ENCODE measurements at regions not wholly inside any gene's neighbourhood (a gene's known extent, or its start where the extent isn't known, plus 50 kb on each side); places are given as distances from the start of the nearest gene placed in this dataset.

GRCh38 chr7:155225095-155225494 is 72.6 kb upstream of the INSIG1 start:
- H3K27ac Mint-ChIP-seq, result no peak overlapping the region
- no peak for DNase-seq
- H3K36me3 Mint-ChIP-seq (ENCODE audit: low read depth), result no peaks in the 10 kb centered on the region
- ChIA-PET POLR2A (no interaction called here), CTCF (no interaction called here)
- TF ChIP-seq CTCF (IDR thresholded peaks at IDR 0.05), result no peak
- no peak overlapping the region for H3K4me3 Mint-ChIP-seq
- intact Hi-C loops (cut with micrococcal nuclease), result no loop called here
- ATAC-seq (ENCODE audit: low read depth), result no peak
- H3K4me1 Mint-ChIP-seq, result no peaks in the 10 kb centered on the region
- H3K27me3 Mint-ChIP-seq, result peaks cover 3% of the 10 kb centered on the region
- H3K9me3 Mint-ChIP-seq, result no peaks in the 10 kb centered on the region

GRCh38 chr7:155225516-155225915 is 72.2 kb upstream of the INSIG1 start:
- no peak for ATAC-seq (ENCODE audit: low read depth)
- no peak overlapping the region for H3K27ac Mint-ChIP-seq
- no peaks in the 10 kb centered on the region for H3K9me3 Mint-ChIP-seq
- no peak for TF ChIP-seq CTCF (IDR thresholded peaks at IDR 0.05)
- H3K4me3 Mint-ChIP-seq, result no peak overlapping the region
- intact Hi-C loops (cut with micrococcal nuclease), result no loop called here
- ChIA-PET CTCF (no interaction called here), POLR2A (no interaction called here)
- no peaks in the 10 kb centered on the region for H3K4me1 Mint-ChIP-seq
- H3K27me3 Mint-ChIP-seq, result peaks cover 3% of the 10 kb centered on the region
- DNase-seq, result no peak
- no peaks in the 10 kb centered on the region for H3K36me3 Mint-ChIP-seq (ENCODE audit: low read depth)

DNA sequence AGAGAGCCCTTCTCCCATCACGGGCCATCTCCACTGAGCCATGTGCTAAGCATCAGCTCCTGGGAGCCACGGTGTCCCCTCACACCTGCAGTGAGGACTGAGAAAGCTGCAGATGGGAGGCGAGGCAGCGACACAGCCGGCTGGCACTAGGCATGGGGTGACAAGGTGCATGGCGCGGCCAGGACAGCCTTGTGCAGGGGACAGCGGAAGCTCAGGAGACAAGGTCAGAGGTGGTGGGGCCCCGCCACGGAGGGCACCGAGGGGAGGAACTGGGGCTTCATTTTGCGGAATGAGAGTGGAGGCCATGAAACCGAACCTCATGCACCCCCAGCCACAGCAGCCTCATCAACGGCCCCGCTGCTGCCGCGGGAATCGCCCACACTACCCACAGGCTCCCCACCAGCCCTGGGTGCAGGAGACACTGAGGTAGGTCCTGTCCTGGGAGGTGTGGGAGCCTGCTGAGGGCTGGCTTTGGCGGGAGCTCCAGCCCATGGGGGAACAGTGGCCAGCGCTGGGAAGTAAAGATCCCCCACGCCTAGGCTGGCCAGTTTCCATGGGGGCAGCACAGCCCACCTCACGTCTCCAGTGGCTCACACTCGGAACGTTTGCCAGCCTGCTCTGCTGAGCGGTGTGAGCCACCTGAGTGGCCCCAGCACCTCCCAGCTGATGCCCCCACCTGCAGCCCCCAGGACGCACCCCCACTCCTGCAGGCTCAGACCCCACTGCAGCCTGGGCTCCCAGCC is 71.2 kb upstream of the INSIG1 start:
- no peak overlapping the region for H3K27ac Mint-ChIP-seq

DNA sequence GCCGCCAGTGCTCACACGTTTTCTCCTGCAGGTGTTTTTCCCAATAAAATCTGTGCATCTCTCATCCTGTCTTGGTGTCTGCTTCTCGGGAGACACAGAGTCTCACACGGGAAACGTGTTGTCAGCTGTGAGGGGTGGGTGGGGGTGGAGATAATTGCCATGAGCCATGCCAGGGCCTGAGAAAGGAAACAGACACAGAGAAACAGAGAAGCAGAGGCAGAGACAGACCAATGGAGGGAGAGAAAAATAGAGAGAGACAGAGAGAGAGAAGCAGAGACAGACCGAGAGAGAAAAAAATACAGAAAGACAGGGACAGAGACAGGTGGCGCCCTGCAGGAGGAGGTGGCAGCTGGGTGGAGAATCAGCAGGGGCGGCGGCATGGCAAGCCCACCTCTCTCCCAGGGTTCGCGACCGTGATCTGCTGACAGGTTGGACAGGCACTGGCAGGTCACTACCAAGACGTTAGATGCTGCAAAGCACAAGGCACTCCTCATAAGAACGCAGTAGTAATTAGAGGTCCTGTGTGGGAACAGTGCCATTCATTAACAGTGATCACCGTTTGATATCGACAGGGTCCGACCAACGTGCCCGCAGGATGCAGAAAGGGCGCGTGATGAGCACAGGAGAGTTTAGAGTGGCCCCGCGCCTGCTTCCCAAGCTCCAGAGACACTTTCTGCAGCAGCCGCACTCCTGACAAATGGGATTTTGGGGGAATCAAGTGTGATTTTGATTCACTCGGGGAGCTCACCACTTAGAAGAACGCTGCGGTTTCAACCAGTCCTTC is 70.5 kb upstream of the INSIG1 start:
- CTCF ChIA-PET, result no interaction called here
- intact Hi-C loops (cut with micrococcal nuclease), result no loop called here
- Mint-ChIP-seq H3K27ac (no peak overlapping the region), H3K9me3 (no peaks in the 10 kb centered on the region), H3K4me3 (no peak overlapping the region), H3K27me3 (peaks cover 3% of the 10 kb centered on the region), H3K36me3 (ENCODE audit: low read depth) (no peaks in the 10 kb centered on the region), H3K4me1 (no peaks in the 10 kb centered on the region)
- DNase-seq (no peak), ATAC-seq (ENCODE audit: low read depth) (no peak)
- no peak for TF ChIP-seq CTCF (IDR thresholded peaks at IDR 0.05)
- POLR2A ChIA-PET, result no interaction called here

More for the DNA sequence above, 71.2 kb upstream of the INSIG1 start:
- no peaks in the 10 kb centered on the region for H3K4me1 Mint-ChIP-seq
- H3K9me3 Mint-ChIP-seq, result no peaks in the 10 kb centered on the region
- intact Hi-C loops (cut with micrococcal nuclease), result no loop called here
- DNase-seq (no peak), ATAC-seq (ENCODE audit: low read depth) (no peak)
- POLR2A ChIA-PET, result no interaction called here
- peaks cover 3% of the 10 kb centered on the region for H3K27me3 Mint-ChIP-seq
- H3K36me3 Mint-ChIP-seq (ENCODE audit: low read depth), result no peaks in the 10 kb centered on the region
- no peak overlapping the region for H3K4me3 Mint-ChIP-seq
- CTCF ChIA-PET, result no interaction called here
- no peak for TF ChIP-seq CTCF (IDR thresholded peaks at IDR 0.05)

- POLR2A ChIA-PET, result no interaction called here
- Mint-ChIP-seq H3K4me1 (no peaks in the 10 kb centered on the region), H3K27me3 (peaks cover 3% of the 10 kb centered on the region), H3K4me3 (no peak overlapping the region), H3K36me3 (ENCODE audit: low read depth) (no peaks in the 10 kb centered on the region), H3K27ac (no peak overlapping the region), H3K9me3 (no peaks in the 10 kb centered on the region)
- intact Hi-C loops (cut with micrococcal nuclease), result no loop called here
- ATAC-seq (ENCODE audit: low read depth) (no peak), DNase-seq (no peak)
- no peak for TF ChIP-seq CTCF (IDR thresholded peaks at IDR 0.05)
- CTCF ChIA-PET, result no interaction called here
These were observed 69.8 kb upstream of the INSIG1 start for GRCh38 chr7:155227788-155228458.

Data from activated B cell treated with CpG ODN at 0.5 μM for 24 hours (primary cell).